Fibroblast of skin of scalp (primary cell): ENCODE measurements at regions not wholly inside any gene's neighbourhood (a gene's known extent, or its start where the extent isn't known, plus 50 kb on each side); places are given as distances from the start of the nearest gene placed in this dataset.

ENCODE experiments used
- DNase-seq: peaks from one replicate; pipeline ENCODE4 v3.0.0-alpha.2; 2013

DNA sequence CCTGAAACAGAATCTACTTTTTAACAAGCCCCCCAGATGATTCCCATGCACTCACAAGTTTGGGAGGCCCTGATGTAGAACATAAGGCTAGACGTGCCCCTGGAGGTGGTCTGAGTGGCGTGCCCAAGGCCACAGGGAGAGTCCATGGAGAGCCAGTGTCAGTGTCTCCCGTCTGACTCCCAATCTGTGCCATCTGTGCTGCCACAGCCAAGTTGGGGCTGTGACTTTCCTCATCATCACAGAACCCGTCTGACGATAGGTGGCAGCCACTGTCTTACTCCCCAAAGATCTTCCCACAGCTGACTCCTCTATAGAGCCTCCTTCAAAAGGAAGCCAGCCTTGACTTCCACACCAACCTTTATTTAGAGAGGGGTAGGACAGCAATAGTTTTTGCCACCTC is 470.5 kb downstream of the SOX6 start:
- DNase-seq = no peak

GRCh38 chr11:15886299-15886698 is 470.0 kb downstream of the SOX6 start:
- DNase-seq = no peak

GRCh38 chr11:15886866-15887265 is 469.5 kb downstream of the SOX6 start:
- no peak for DNase-seq

GRCh38 chr11:15888556-15889345 is 467.6 kb downstream of the SOX6 start:
- no peak for DNase-seq

DNA sequence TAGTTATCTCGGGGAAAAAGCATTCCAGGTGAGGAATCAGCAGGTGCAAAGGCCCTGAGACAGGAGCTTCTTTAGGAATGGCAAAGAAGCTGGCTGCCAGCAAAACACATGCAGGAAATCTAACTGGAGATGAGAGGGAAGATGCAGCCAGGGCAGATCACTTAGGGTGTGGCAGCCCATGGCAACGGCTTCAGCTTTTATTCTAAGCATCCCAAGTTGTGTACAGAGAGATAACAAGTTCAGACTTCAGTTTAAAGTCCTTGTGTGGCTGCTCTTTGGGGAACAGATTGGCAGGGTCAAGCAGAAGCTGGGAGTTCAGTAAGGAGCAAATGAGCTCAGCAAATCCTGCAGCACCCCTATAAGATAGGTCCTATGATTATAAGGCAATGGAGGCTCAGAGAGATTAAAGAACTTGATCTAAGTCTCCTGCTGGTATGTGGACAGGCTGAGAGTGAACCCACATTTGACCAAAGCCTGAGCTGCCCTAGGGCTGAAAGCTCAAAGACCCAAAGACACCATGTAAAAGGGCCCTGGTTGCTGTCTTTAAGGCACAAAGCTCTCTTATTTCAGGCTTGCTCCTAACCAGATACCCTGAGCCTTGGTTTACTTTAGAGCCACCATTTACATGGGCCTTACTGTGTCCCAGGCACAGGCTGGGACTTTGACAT is 466.8 kb downstream of the SOX6 start:
- no peak for DNase-seq

DNA sequence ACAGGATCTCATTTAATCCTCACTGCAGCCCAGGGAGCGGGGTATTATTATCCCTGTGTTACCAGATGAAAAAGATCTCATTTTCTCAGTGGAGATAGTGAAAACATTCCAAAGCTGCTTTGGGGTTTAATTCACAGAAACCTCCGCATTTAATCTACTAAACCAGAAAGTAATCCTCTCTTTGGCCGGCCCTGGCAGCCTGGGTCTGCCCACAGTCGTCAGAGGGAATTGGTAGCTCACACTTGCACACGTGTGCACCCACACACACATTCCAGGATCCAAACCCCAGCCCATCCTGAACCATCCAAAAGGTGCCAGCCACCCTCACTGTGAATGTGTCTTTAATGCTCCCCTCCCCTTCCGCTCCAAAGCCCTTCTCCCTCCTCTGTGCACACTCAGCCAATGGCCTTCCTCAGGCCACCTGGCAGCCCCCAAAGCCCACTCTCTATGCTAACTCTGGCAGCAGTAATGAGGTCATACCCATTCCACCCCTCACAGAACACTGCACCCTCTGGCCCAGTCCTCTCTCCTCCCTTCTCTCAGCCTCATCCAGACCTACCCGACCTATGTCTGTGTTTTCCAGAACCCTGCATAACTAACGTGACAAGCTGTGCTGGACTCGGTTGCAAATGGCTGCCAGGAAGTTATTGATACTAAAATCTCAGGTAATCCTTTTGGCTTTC is 466.2 kb downstream of the SOX6 start:
- peak; percentile 62 for DNase-seq

GRCh38 chr11:15893080-15893492 is 463.3 kb downstream of the SOX6 start:
- DNase-seq = peak; percentile 79

- DNase-seq = no peak
Observed at GRCh38 chr11:15896026-15896425, 460.3 kb downstream of the SOX6 start.

- no peak for DNase-seq
Observed at GRCh38 chr11:15896530-15896929, 459.8 kb downstream of the SOX6 start.

- DNase-seq = peak; percentile 63
Observed at GRCh38 chr11:15897211-15897960, 459.0 kb downstream of the SOX6 start.

- no peak for DNase-seq
Observed at GRCh38 chr11:15901054-15901453, 455.3 kb downstream of the SOX6 start.

DNA sequence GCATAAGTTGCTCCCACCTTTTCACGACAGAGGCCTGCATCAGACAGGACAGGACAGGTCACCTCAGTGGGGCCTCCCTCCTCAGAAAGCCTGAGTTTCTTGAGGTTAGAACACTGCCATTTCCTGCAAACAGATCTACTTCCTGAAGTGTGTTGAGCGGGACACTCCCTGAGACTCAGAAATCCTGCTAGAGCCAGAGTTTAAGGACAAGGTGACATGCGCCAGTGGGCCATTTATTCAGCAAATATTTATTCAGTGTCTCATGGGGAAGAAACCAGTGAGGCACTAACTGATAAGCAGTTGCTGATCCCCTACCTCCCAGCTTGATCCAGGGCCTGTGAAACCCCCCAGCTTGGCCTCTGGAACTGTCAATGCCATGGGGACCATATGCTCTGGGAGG is 454.6 kb downstream of the SOX6 start:
- no peak for DNase-seq

DNA sequence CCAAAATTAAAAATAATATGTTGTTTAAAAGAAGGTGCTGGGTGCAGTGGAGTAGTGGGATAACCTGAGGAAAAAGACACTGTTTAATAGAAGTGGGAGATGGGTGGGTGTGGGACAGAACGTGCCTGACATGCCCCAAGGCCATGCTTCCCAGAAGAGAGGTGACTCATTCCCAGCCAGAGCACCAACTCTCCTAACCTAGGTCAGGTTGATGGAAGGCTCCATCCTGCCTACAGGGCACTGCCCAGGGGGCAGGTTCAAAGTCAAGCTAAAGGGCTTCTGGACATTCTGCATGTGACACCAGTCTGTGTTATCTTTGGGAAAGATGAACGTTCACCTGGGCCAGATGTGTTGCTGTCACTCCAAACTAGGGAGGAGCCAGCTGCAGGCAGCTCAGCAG is 453.1 kb downstream of the SOX6 start:
- no peak for DNase-seq

DNA sequence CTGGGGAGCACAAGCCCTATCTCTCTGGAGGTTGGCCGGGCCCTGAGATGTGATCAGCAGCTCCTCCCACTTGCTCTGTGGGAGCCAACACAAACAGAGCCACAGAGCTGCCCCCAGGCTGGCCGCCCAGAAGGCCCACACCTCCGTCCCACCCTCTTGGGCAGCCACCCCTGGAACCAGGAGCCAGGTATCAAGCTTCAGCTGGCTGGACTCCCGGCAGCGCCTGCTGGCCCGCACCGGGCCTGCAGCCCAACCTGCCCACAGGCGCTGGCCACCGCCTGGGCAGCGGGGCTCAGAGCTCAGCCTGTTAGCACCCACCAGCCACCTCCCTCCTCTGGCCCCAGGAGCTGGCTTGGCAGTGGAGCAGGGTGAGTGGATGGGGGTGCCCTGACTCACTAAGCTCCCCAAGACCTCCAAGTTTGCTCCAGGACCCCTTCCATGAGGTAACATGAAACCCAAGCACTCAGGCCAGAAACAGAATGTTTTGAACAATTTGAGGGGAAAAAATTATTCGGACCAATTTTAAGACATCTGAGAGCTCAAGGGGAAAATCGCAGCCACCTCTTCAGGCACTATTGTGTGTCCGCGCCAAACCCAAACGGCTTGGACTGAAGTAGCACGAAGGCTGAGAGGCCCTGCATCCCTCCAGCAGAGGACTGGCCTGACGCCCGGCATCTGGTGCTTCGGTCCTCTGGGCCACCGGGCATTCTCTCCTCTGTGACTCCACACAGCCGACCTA is 450.8 kb downstream of the SOX6 start:
- no peak for DNase-seq

DNA sequence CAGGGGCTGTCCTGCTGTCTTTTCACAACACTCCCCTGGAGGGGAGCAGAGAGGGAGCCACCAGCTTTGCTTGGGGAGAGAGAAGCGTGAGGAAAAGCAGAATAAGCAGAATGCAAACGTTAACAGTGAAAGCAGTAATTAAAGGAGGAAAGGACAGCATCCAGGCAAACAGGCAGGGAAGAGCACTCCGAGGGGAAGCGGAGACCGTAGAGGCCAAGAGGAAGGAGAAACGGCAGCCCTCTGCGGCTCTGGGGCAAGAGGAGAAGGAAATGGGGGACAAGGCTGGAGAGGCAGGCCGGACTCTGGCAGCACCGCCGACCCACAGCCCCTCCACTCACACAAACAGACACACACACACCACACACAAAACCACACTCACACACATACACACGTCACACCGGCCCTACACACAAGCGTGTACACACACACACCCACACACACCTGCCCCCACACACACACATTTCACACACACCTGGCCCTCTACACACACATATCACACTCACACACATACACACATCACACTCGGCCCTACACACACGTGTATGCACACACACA is 449.8 kb downstream of the SOX6 start:
- no peak for DNase-seq

- no peak for DNase-seq
Observed at GRCh38 chr11:15907806-15908205, 448.5 kb downstream of the SOX6 start.

DNA sequence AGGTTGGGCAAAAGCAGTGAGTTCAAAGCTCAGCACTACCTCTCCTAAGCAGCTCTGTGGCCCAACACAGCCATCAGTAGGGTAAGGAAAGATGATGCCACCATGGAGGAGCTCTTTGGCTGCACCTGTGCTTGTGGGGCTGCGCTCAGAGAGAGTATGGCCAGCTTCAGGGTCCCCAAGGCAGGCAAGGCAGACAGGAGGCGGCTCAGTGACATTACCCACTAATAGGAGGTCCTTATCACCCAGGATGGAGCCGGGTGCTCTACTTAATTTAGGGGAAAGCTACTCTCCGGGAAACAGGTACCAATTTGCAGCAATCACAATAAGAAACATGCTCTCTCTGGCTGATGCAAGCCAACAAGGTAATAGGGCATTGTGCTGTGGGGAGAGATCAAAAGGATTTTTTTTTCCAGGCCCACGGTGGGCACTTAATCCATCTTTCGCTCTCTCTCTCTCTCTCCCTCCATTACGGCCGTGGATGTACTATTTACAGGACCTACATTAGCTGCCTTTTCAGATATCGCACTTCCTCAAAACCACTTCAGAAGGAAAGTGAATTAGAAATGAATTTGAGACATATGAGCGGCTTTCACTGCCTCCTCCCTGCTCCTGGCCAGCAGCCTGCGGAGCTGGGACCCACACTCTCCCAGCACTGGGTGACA is 446.3 kb downstream of the SOX6 start:
- DNase-seq = no peak

GRCh38 chr11:15910761-15911160 is 445.6 kb downstream of the SOX6 start:
- no peak for DNase-seq

DNA sequence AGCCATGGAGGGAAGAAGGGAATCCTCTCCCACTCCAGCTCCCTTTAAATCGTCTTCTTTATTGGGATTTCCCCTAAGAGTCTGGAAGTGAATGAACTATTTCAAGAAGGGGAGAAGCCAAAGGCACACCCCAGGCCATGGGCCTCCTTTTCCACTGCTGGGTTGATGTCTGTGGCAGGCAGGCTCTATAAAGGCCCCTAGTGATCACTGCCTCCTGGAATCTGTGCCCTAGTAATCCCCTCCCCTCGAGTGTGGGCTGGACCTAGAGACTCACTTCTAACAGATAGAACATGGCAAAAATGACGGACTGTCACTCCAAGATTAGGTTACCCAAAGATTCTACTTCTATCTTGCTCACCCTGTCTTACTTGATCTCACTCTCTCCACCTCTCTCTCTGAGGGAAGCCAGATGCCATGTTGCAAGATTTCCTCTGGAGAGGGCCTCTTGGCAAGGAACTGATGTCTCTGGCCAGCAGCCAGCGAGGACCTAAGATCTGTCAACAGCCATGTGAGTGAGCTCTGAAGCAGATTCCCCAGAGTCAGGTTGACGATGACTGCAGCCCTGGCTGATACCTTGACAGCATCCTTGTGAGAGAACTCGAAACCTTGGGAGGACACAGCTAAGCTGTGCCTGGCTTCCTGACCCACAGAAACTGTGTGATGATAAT is 444.8 kb downstream of the SOX6 start:
- peak; percentile 42 for DNase-seq

- DNase-seq = no peak
Observed at GRCh38 chr11:15912291-15912690, 444.1 kb downstream of the SOX6 start.

DNA sequence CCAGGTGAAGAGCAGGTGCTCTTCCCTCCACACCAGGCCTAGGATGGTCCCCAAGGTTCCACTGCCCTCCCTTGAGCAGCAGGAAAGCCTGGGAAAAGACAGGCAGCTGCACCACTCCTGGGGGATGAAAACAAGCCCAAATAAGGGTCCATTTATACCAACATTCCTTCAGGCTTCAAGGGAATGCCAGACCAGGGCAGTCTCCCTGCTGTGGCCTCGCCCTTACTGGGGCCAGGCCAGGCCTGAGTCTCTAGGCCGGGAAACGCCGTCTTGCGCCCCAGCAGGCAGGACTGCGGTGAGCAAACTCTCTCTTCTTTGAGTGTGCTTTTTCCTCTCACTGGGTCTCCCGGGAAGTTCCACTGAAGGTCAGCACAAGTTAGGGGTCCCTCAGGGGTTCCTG is 443.5 kb downstream of the SOX6 start:
- DNase-seq = no peak
